ENCODE measurements at regions not wholly inside any gene's neighbourhood (a gene's known extent, or its start where the extent isn't known, plus 50 kb on each side); places are given as distances from the start of the nearest gene placed in this dataset.

- BruUV-seq (replicated peaks): no TSS peak
- Histone ChIP-seq H3K27me3 (ENCODE audit: insufficient read depth, low read length) (peaks cover 13% of the 10 kb centered on the region; the same call in 1 of the 2 replicates), H3K4me1 (ENCODE audit: control insufficient read depth in 1 of 2, insufficient read depth in 2 of 2, low read length in 2 of 2) (no peaks in the 10 kb centered on the region), H3K27ac (ENCODE audit: low read depth, low read length) (no peak overlapping the region), H3K9ac (ENCODE audit: low read length) (no peak overlapping the region), H2AFZ (ENCODE audit: low read depth, low read length, poor library complexity, severe bottlenecking) (no peak overlapping the region), H3K79me2 (ENCODE audit: insufficient read depth, low read length) (no peaks in the 10 kb centered on the region), H3K36me3 (ENCODE audit: control insufficient read depth in 1 of 2, insufficient read depth in 2 of 2, low read length in 2 of 2) (no peaks in the 10 kb centered on the region), H3K4me3 (replicated peaks in 1 of 2; ENCODE audit: low read depth in 1 of 2, low read length in 2 of 2) (no peak overlapping the region), H4K20me1 (ENCODE audit: insufficient read depth) (no peaks in the 10 kb centered on the region), H3K4me2 (ENCODE audit: low read length) (no peak overlapping the region), H3K9me2 (ENCODE audit: insufficient read depth) (no peaks in the 10 kb centered on the region), H3K9me3 (ENCODE audit: control insufficient read depth in 1 of 2, insufficient read depth in 1 of 2, low read depth in 1 of 2, low read length in 2 of 2) (no peaks in the 10 kb centered on the region)
- intact Hi-C loops (cut with micrococcal nuclease): no loop called here
- TF ChIP-seq FOSL1 (IDR thresholded peaks at IDR 0.05; ENCODE audit: low read depth): no peak
- TF ChIP-seq RAD21 (IDR thresholded peaks at IDR 0.05; ENCODE audit: low read depth): no peak
- no peak for TF ChIP-seq ZBTB33 (IDR thresholded peaks at IDR 0.05; ENCODE audit: extremely low read depth, insufficient replicate concordance, low read length)
- no peak for TF ChIP-seq ATF3 (IDR thresholded peaks at IDR 0.05)
- no peak for TF ChIP-seq POLR2AphosphoS5 (IDR thresholded peaks at IDR 0.05; ENCODE audit: low read depth, low read length)
- no peak for TF ChIP-seq TCF7L2 (IDR thresholded peaks at IDR 0.05; ENCODE audit: borderline replicate concordance, extremely low read depth, insufficient read depth, insufficient read length)
- TF ChIP-seq CTCF (IDR thresholded peaks at IDR 0.05 in 2 of 3, conservative IDR thresholded peaks at IDR 0.05 in 1 of 3; ENCODE audit: borderline replicate concordance in 1 of 3, insufficient read depth in 1 of 3, low read depth in 2 of 3, low read length in 2 of 3): no peak
- no peak for TF ChIP-seq SP1 (IDR thresholded peaks at IDR 0.05; ENCODE audit: low read depth)
- TF ChIP-seq ELF1 (IDR thresholded peaks at IDR 0.05; ENCODE audit: borderline replicate concordance, low read depth): no peak
- no peak for TF ChIP-seq REST (IDR thresholded peaks at IDR 0.05; ENCODE audit: low read depth)
- TF ChIP-seq ZNF274 (IDR thresholded peaks at IDR 0.05; ENCODE audit: low read depth, low read length): no peak
- TF ChIP-seq SRF (IDR thresholded peaks at IDR 0.05; ENCODE audit: low read depth): no peak
- no peak for TF ChIP-seq CEBPB (IDR thresholded peaks at IDR 0.05; ENCODE audit: low read depth)
- no peak for TF ChIP-seq EGR1 (IDR thresholded peaks at IDR 0.05; ENCODE audit: low read depth)
- ChIA-PET CTCF (no interaction called here), POLR2A (no interaction called here), RAD21 (ENCODE audit: low non-redundant PET in 1 of 2, low total read pairs in 2 of 2, uncharacterized antibody in 2 of 2, unreplicated experiment in 2 of 2) (no interaction called here)
- ATAC-seq: no peak
- DNase-seq (ENCODE audit: low read depth, low spot score): no peak
These were observed 937.6 kb downstream of the BRD1 start for GRCh38 chr22:48889887-48890692.
